ENCODE measurements at regions not wholly inside any gene's neighbourhood (a gene's known extent, or its start where the extent isn't known, plus 50 kb on each side); places are given as distances from the start of the nearest gene placed in this dataset.

GRCh38 chr13:19083340-19083739, 98.3 kb downstream of the TUBA3C start (continued):
- TF ChIP-seq ZNF462 (CRISPR knock-in tag; IDR thresholded peaks at IDR 0.05) = no peak
- TF ChIP-seq STAT1 (IDR thresholded peaks at IDR 0.05; ENCODE audit: unreplicated experiment) = no peak
- no peak for TF ChIP-seq ZNF114 (CRISPR knock-in tag; IDR thresholded peaks at IDR 0.05)
- TF ChIP-seq EZH2 (IDR thresholded peaks at IDR 0.05; ENCODE audit: low read depth, unreplicated experiment) = no peak
- no peak for TF ChIP-seq ETS1 (IDR thresholded peaks at IDR 0.05)
- TF ChIP-seq REST (IDR thresholded peaks at IDR 0.05; ENCODE audit: unreplicated experiment) = no peak
- no peak for TF ChIP-seq CREB1 (CRISPR knock-in tag; IDR thresholded peaks at IDR 0.05; ENCODE audit: low read depth)

All from GM23338 (cell line).